Activated gamma-delta T cell treated with anti-CD3 and anti-CD28 coated beads, Interleukin-2, amount 50 U/mL, for 16 hours (primary cell): ENCODE measurements at regions not wholly inside any gene's neighbourhood (a gene's known extent, or its start where the extent isn't known, plus 50 kb on each side); places are given as distances from the start of the nearest gene placed in this dataset.

Experiments used
- DNase-seq: peaks from one replicate; pipeline ENCODE4 v3.0.0-alpha.2; 2020; ENCODE audit warnings: low read depth

DNA sequence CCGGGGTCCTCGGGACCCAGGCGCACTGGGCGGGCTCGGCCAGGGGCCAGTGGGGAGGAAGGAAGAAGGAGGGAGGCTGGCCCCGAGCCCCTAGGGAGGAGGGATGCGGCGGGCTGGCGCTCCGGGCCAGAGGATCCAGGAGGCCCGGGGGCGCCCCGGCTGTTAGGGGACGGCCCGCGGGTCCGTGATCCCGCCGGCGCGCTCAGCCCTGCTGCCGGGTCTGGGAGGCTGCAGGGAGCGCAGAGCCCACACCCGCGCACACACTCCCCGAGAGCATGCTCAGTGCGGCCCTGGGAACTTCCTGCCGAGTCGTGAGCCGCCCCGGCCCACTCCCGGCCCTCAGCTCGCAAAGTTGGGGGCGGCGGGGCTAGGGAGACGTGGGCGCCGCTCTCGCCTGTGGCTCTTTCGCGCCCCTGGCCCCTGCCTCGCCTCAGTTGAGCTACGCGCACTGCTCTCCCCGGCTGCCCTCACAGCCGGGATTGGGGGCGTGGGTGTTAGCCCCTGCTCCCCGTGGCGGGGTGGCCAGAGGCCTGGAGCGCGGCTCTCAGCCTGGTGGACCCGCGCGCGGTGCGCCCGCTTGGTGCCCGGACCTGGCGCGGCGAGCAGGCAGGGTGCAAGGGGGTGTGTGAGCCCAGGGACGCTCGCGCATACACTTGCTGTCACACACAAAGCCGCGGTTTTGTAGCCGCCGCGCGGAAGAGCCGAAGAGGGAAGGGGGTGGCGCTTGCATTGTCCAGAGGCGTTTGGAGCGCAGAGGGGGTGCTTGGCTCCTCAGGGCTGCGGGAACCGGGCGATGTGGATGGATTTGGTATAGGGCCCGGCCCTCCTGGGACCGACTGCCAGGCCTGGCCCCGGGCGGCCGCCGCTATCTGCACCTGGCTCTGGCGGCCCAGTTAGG, 132.9 kb upstream of the MGAT5 start:
- peak; percentile 42 for DNase-seq

GRCh38 chr2:134122610-134123009, 131.3 kb upstream of the MGAT5 start:
- DNase-seq, result no peak

DNA sequence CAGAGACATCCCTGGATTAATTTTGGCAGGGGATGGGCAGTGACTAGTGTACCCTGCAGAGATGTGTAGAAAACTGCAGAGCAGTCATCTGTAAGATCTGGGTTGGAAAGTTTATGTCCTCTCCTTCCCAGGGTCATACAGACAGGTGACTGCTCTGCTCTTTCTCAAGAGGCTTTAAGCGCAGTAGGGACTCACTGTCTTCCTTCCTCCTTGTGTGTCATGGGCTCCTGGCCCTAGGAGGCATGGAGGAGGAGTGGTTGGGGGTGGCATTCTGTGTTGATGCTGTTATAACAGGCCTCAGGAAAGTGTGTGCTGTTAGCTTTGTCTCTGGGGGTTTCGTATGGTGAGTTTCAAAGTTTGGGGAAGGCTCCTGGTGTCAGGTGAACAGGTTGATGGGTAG, 130.5 kb upstream of the MGAT5 start:
- no peak for DNase-seq

- DNase-seq, result no peak
These were observed 129.7 kb upstream of the MGAT5 start for GRCh38 chr2:134124047-134124753.

- DNase-seq, result peak; percentile 37
These were observed 126.4 kb upstream of the MGAT5 start for GRCh38 chr2:134127496-134127895.

GRCh38 chr2:134128746-134129145, 125.1 kb upstream of the MGAT5 start:
- no peak for DNase-seq

GRCh38 chr2:134129900-134130537, 123.9 kb upstream of the MGAT5 start:
- DNase-seq, result no peak

GRCh38 chr2:134131681-134132489, 122.0 kb upstream of the MGAT5 start:
- DNase-seq, result no peak

DNA sequence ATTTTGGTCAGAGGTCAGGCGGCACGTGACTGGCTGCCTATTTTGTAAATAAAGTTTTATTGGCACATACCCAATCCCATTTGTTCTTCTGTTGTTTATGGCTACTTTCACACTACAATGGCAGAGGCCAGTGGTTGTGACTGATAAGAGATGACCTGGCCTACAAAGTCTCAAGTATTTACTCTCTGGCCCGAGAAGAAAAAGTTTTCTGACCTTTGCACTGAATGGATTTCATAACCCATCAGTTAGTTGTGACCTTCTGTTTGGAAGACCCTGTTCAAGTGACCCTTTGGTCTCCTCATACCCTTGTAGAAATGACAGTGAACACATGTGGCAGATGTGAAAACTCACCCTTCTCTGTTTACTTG, 121.4 kb upstream of the MGAT5 start:
- no peak for DNase-seq

DNA sequence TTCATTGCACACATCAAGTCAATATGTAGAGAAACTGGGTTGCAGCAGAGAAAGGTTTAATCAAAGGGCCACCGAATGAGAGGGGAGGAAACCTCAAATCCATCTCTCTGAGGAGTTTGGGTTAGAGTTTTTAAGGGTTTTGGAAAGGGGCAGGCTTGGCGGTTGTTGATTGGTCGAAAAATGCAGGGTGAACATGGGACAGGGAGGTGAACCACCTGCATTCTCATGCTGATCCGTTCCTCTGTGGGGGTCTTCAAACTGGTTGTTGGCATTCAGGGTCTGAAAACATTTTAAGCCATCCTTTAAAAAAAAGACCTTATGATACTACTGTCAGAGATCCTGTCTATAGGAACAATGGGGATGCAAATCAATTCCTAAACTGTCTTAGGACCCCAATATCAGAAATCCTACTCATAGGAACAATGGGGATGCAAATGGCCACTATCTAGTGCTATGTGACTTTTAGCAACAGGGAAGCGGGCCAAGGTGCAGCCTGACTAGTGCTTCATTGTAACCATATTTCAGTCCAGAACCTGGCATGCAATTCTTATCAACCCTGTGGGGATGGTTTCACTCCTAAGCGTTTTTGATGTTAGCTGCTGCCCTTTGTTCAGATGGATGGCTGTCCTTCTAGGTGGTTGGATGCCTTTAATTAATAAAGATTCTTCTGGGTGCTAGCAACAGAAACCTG, 120.1 kb upstream of the MGAT5 start:
- no peak for DNase-seq

DNA sequence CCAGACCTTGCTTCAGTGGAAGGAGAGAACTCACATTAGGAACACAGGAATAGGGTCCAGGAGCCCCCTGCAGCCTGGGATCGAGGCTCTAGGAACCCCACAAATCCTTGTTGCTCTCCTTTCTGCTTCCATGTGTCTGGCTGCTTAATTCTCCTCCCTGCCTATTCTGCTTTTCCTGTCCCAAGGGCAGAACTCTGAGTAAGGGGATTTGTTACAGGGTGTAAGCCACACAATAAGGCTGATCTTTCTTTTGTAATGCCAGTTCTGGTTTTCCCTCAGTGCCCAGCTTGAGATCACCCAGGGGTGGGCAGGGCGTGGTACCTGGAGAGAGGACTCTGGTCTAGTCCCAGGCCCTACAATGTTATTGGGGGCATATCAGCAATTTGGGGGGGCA, 119.6 kb upstream of the MGAT5 start:
- no peak for DNase-seq

DNA sequence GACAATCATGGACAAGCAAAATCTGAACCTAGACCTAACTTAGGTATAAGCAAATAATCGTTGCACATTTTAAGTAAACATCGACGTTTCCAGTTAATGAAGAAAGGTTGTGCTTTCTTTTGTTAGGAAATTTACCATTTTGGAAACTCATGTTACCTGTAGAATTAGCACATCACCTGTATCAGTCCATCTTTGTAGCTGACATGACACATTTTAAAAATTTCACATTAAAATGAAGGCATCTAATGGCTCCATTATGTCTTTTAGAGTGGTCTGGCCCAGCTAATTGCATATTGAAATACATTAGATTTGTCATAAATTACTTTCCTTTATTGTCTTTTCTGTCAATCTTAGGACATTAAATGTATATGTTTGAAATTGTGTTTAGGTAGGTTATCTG, 119.0 kb upstream of the MGAT5 start:
- no peak for DNase-seq

- DNase-seq, result no peak
These were observed 118.1 kb upstream of the MGAT5 start for GRCh38 chr2:134135793-134136192.

DNA sequence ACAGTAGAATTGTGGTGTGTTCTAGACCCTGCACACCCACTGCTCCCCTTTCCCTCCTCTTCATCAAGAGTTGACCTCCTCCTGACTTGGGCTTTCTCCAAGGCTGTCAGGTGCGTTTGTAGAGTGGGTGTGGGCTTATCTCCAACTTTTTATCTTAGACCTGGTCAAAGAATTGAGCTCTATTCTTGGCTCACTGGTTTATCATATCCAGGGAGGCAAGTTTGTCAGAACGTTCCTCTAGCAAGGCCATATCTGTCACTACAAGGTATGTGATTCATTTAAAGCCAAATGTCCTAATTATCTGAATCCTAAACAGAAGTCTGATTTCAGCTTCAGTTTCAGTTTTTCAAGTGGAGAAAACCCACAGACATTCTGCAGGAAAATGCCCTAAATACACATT, 117.1 kb upstream of the MGAT5 start:
- no peak for DNase-seq

DNA sequence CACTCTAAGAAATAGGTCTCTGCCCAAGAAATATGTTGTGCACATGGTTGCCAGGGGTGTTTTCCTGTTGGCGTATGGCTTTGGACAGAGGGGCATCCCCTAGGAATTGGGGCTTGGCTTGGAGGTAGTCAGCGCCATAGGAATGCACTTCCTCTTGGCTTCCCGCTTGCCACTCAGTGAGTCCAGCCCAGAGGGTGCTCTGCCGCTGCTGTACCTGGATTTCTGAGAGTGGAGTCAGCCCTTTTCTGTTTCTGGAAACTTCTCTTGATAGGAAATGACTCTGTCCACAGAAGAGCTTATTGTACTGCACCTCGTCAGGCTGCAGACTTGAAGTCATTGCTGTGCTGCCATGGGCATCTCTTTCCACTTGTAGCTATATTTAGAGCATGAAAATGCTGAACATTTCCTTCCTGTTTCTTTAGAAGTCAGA, 116.7 kb upstream of the MGAT5 start:
- no peak for DNase-seq

GRCh38 chr2:134138115-134138514, 115.8 kb upstream of the MGAT5 start:
- no peak for DNase-seq

DNA sequence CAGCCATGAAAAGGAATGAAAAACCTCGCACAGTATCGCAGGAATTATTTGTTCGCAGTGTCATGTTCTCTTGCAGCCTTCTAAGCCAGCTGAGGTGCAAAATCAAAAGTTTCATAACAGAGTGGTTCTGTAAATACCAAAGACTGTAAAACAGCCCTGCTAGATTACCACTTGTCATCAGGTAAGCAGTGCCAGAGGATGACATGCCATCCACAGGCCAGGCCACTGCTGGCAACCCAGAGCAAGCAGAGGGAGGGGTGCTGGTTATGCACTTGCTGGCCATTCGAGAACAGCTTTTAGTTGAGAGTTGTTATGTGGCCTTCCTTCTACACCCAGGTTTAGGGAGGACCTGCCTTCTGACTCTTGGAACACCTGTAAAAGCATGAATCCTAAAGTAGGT, 114.3 kb upstream of the MGAT5 start:
- DNase-seq, result no peak

DNA sequence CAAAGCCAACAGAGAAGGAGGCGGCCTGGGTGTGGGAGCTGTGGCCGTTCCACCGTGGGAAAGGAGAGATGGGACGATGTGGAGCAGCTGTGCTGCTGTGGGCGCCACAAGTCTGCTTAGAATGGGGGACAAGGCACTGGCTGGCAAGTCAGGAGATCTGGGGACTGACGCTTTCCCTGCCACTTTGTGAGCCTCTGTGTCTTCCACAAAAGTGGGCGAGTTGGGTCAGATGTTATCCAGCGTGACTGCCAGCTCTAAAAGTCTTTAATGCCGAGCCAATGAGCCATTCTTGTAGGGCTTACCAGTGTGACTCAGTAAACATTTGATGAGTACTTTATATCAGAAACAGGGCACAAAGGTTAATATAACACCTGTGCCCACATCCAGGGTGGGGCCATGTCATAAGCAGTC, 113.6 kb upstream of the MGAT5 start:
- DNase-seq, result no peak

DNA sequence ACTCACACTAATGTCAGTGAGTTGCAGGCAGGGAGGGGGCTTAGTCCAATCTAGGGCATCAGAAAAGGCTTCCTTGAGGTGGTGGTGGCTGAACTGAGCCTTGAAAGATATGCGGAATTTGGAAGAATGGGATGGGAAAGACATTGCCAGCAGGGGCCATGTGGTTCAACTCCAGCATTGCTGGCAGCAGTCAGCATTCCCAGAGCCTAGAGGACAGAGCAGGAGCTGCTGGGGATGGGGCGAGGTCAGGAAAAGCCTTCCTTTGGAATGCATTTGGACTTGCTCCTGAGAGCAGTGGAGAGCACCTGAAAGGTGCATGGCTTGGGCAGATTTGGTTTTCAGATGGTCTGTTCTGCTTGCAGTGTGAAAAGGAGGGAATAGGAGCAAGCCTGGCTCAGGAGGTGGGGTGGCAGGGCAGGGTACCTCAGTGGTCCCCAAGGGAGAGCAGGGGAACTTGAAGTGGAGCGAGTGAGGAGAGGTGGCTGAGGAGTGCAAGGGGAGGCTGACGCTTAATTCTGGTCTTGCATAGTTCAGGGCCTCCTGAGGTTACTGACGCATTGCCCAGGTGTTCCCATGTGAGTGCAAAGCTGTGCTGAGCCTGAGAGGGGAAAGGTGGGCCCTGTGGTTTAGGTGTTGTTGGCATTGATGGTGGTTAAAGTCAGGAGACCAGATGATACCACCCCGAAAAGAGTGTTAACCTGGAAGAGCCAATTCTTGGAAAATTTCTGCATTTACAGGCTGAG, 112.1 kb upstream of the MGAT5 start:
- no peak for DNase-seq

DNA sequence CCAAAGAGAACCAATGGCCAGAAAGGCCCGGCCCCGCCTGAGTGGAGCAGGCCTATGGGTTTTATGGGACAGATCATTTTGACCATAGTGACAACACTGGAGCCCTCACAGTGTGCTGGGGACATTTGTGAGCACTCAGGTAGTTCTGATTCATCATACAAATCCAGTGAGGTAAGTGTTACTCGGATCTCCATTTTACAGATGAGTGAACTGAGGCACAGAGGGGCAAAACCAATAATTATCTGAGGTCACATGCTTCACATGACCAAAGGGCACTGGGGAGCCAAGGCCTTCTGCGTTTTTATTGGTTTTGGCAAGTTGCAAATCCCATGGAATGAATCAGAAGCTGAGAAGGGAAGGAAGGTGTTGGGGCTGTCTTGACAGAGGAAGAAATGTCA, 111.5 kb upstream of the MGAT5 start:
- no peak for DNase-seq

- DNase-seq, result no peak
These were observed 111.0 kb upstream of the MGAT5 start for GRCh38 chr2:134142903-134143302.
